DND-41 (cell line): ENCODE measurements at regions not wholly inside any gene's neighbourhood (a gene's known extent, or its start where the extent isn't known, plus 50 kb on each side); places are given as distances from the start of the nearest gene placed in this dataset.

Experiments used
- ATAC-seq: fragments of 200-7000 bp; cut with Tn5 transposase; 3 replicates; pipeline ENCODE4 v1.9.1; 2021; ENCODE audit warnings: low read depth; ENCODE audit not compliant: insufficient read depth
- DNase-seq: peaks from one replicate; pipeline ENCODE4 v3.0.0-alpha.2; 2020
- H2AFZ ChIP-seq: 2 replicates; pipeline ENCODE4 v1.6.0; 2012; ENCODE audit warnings: low read depth, low read length
- H3K27ac ChIP-seq: 2 replicates; pipeline ENCODE4 v1.5.1; 2012; ENCODE audit warnings: low read length, inconsistent platforms
- H3K27me3 ChIP-seq: fragments of 200-600 bp; sonication (generic); 2 replicates; pipeline ENCODE4 v1.6.0; 2012; ENCODE audit warnings: low read length, mild to moderate bottlenecking, inconsistent platforms; ENCODE audit not compliant: insufficient read depth, poor library complexity
- H3K36me3 ChIP-seq: 2 replicates; pipeline ENCODE4 v1.5.1; 2012; ENCODE audit warnings: low read length, inconsistent platforms; ENCODE audit not compliant: insufficient read depth
- H3K4me1 ChIP-seq: 2 replicates; pipeline ENCODE4 v1.5.1; 2012; ENCODE audit warnings: mild to moderate bottlenecking, low read length; ENCODE audit not compliant: insufficient read depth
- H3K4me2 ChIP-seq: 2 replicates; pipeline ENCODE4 v1.6.0; 2012; ENCODE audit warnings: mild to moderate bottlenecking, moderate library complexity, low read length, inconsistent platforms; ENCODE audit not compliant: insufficient read depth
- H3K4me3 ChIP-seq, 2 experiments: fragments of 200-600 bp in 1 of 2; shearing (Covaris generic) in 1 of 2; 2 replicates each; pipeline ENCODE4 v1.5.1; 2012 to 2016; ENCODE audit warnings: inconsistent platforms in 2 of 2, low read length in 2 of 2, mild to moderate bottlenecking in 2 of 2, low read depth in 1 of 2, moderate library complexity in 1 of 2
- H3K79me2 ChIP-seq: 2 replicates; pipeline ENCODE4 v1.6.0; 2012; ENCODE audit warnings: low read length, inconsistent platforms; ENCODE audit not compliant: insufficient read depth
- H3K9ac ChIP-seq: 2 replicates; pipeline ENCODE4 v1.6.0; 2012; ENCODE audit warnings: low read depth, mild to moderate bottlenecking, inconsistent platforms, low read length, moderate library complexity
- H3K9me3 ChIP-seq: 2 replicates; pipeline ENCODE4 v1.5.1; 2012; ENCODE audit warnings: low read length, moderate library complexity, mild to moderate bottlenecking, inconsistent platforms; ENCODE audit not compliant: insufficient read depth, severe bottlenecking
- H4K20me1 ChIP-seq: 2 replicates; pipeline ENCODE4 v1.6.0; 2012; ENCODE audit warnings: low read length; ENCODE audit not compliant: insufficient read depth
- CTCF ChIP-seq: IDR thresholded peaks from 2 replicates; pipeline ENCODE4 v1.5.1; 2012; ENCODE audit warnings: borderline replicate concordance, low read length, moderate library complexity, mild to moderate bottlenecking; ENCODE audit not compliant: poor library complexity, severe bottlenecking; ENCODE audit errors: extremely low read depth
- EZH2 ChIP-seq: IDR thresholded peaks from 3 replicates; pipeline ENCODE4 v1.6.1; 2012; ENCODE audit warnings: borderline replicate concordance, low read depth, mild to moderate bottlenecking, moderate library complexity, low read length, inconsistent platforms; ENCODE audit not compliant: severe bottlenecking

DNA sequence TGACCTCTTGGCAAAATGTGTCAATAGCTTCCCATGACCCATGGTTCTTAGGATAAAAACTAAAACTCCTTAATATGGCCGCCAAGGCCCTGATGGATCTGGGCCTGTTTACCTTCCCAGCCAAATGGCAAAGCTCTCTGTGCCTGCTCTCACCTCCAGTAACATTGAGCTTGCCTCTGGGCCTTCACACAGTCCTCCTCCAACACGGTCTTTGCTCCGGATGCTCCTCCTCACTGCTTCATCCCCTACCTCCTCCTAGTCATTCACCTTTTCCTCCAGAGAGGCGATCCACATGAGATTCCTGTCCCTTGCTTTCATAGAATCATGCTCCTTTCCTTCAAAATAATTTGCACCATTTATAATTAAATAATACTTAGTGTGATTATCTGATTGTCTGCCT lies 172.3 kb upstream of the AFDN start:
- H2AFZ ChIP-seq, result no peak overlapping the region
- no peak overlapping the region for H3K27ac ChIP-seq
- TF ChIP-seq CTCF, result no peak
- no peak for TF ChIP-seq EZH2
- H3K9ac ChIP-seq, result no peak overlapping the region
- no peak overlapping the region for H3K4me2 ChIP-seq
- peaks cover 6% of the 10 kb centered on the region for H3K9me3 ChIP-seq
- DNase-seq (no peak), ATAC-seq (no peak)
- H3K27me3 ChIP-seq, result no peaks in the 10 kb centered on the region
- no peaks in the 10 kb centered on the region for H3K36me3 ChIP-seq
- H3K79me2 ChIP-seq, result no peaks in the 10 kb centered on the region
- no peaks in the 10 kb centered on the region for H3K4me1 ChIP-seq
- H4K20me1 ChIP-seq, result no peaks in the 10 kb centered on the region
- no peak overlapping the region for H3K4me3 ChIP-seq

DNA sequence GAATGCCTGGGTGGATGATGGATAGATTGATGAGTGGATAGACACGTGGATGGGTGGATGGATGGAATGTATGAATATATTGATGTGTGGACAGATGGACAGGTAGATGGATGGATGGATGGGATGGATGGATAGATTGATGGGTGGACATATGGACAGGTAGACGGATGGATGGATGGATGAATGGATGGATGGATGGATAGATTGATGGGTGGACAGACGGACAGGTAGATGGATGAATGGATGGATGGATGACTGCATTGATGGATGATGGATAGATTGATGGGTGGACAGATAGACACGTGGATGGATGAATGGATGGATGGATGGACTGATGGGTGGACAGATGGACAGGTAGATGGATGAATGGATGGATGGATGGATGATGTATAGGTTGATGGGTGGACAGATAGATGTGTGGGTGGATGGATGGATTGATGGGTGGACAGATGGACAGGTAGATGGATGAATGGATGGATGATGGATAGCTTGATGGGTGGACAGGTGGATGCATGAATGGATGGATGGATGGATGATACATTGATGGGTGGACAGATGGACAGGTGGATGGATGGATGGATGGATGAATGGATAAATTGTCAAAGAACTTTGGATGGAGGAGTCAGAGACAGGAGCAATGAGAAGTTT lies 171.4 kb upstream of the AFDN start:
- Histone ChIP-seq H3K4me2 (no peak overlapping the region), H3K4me3 (no peak overlapping the region), H3K9ac (no peak overlapping the region), H3K27ac (no peak overlapping the region), H3K36me3 (no peaks in the 10 kb centered on the region), H3K27me3 (no peaks in the 10 kb centered on the region), H3K4me1 (no peaks in the 10 kb centered on the region), H2AFZ (no peak overlapping the region), H3K9me3 (peaks cover 6% of the 10 kb centered on the region), H3K79me2 (no peaks in the 10 kb centered on the region), H4K20me1 (no peaks in the 10 kb centered on the region)
- DNase-seq (no peak), ATAC-seq (no peak)
- no peak for TF ChIP-seq CTCF
- no peak for TF ChIP-seq EZH2

GRCh38 chr6:167658106-167658505 lies 168.6 kb upstream of the AFDN start:
- H3K27me3 ChIP-seq, result no peaks in the 10 kb centered on the region
- H3K79me2 ChIP-seq, result no peaks in the 10 kb centered on the region
- H3K9ac ChIP-seq, result no peak overlapping the region
- no peaks in the 10 kb centered on the region for H3K36me3 ChIP-seq
- TF ChIP-seq CTCF, result no peak
- TF ChIP-seq EZH2, result no peak
- no peak overlapping the region for H3K27ac ChIP-seq
- no peaks in the 10 kb centered on the region for H3K9me3 ChIP-seq
- H2AFZ ChIP-seq, result no peak overlapping the region
- no peak overlapping the region for H3K4me3 ChIP-seq
- no peaks in the 10 kb centered on the region for H3K4me1 ChIP-seq
- H4K20me1 ChIP-seq, result no peaks in the 10 kb centered on the region
- DNase-seq (no peak), ATAC-seq (no peak)
- no peak overlapping the region for H3K4me2 ChIP-seq

GRCh38 chr6:167659046-167659445 lies 167.7 kb upstream of the AFDN start:
- Histone ChIP-seq H4K20me1 (no peaks in the 10 kb centered on the region), H3K9me3 (no peaks in the 10 kb centered on the region), H3K27ac (no peak overlapping the region), H3K4me1 (no peaks in the 10 kb centered on the region), H3K27me3 (no peaks in the 10 kb centered on the region), H3K4me2 (no peak overlapping the region), H3K79me2 (no peaks in the 10 kb centered on the region), H2AFZ (no peak overlapping the region), H3K4me3 (no peak overlapping the region), H3K9ac (no peak overlapping the region), H3K36me3 (no peaks in the 10 kb centered on the region)
- ATAC-seq, result no peak
- TF ChIP-seq CTCF (no peak), EZH2 (no peak)
- DNase-seq, result no peak
